BE2C (cell line): ENCODE measurements at regions not wholly inside any gene's neighbourhood (a gene's known extent, or its start where the extent isn't known, plus 50 kb on each side); places are given as distances from the start of the nearest gene placed in this dataset.

Source experiments
- DNase-seq: peaks from one replicate; pipeline ENCODE4 v3.0.0-alpha.2; 2020
- H3K27me3 ChIP-seq: fragments of 250-450 bp; sonication (Bioruptor Pico); 2 replicates; pipeline ENCODE4 v1.5.1; 2020; ENCODE audit warnings: mild to moderate bottlenecking
- H3K36me3 ChIP-seq: fragments of 250-450 bp; sonication (Bioruptor Pico); 2 replicates; pipeline ENCODE4 v1.5.1; 2020; ENCODE audit warnings: mild to moderate bottlenecking
- H3K4me1 ChIP-seq: fragments of 250-450 bp; sonication (Bioruptor Pico); 2 replicates; pipeline ENCODE4 v1.5.1; 2020
- H3K4me3 ChIP-seq: 2 replicates; pipeline ENCODE4 v1.5.1; 2011; ENCODE audit warnings: low read depth, low read length
- H3K9me3 ChIP-seq: fragments of 250-450 bp; sonication (Bioruptor Pico); 2 replicates; pipeline ENCODE4 v1.5.1; 2020
- TF ChIP-seq, protein P1 (sequence below): IDR thresholded peaks from 2 replicates; pipeline ENCODE4 v1.5.1; 2012; ENCODE audit warnings: mild to moderate bottlenecking, low read depth, low read length

- H3K36me3 ChIP-seq = no peaks in the 10 kb centered on the region
- H3K4me1 ChIP-seq = no peaks in the 10 kb centered on the region
- no peaks in the 10 kb centered on the region for H3K27me3 ChIP-seq
- TF ChIP-seq, protein P1, sequence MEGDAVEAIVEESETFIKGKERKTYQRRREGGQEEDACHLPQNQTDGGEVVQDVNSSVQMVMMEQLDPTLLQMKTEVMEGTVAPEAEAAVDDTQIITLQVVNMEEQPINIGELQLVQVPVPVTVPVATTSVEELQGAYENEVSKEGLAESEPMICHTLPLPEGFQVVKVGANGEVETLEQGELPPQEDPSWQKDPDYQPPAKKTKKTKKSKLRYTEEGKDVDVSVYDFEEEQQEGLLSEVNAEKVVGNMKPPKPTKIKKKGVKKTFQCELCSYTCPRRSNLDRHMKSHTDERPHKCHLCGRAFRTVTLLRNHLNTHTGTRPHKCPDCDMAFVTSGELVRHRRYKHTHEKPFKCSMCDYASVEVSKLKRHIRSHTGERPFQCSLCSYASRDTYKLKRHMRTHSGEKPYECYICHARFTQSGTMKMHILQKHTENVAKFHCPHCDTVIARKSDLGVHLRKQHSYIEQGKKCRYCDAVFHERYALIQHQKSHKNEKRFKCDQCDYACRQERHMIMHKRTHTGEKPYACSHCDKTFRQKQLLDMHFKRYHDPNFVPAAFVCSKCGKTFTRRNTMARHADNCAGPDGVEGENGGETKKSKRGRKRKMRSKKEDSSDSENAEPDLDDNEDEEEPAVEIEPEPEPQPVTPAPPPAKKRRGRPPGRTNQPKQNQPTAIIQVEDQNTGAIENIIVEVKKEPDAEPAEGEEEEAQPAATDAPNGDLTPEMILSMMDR = peak; percentile 94
- H3K9me3 ChIP-seq = no peaks in the 10 kb centered on the region
- H3K4me3 ChIP-seq = no peak overlapping the region
- DNase-seq = peak; percentile 50
These were observed 353.7 kb downstream of the SLCO4C1 start for GRCh38 chr5:101942321-101942882.

DNA sequence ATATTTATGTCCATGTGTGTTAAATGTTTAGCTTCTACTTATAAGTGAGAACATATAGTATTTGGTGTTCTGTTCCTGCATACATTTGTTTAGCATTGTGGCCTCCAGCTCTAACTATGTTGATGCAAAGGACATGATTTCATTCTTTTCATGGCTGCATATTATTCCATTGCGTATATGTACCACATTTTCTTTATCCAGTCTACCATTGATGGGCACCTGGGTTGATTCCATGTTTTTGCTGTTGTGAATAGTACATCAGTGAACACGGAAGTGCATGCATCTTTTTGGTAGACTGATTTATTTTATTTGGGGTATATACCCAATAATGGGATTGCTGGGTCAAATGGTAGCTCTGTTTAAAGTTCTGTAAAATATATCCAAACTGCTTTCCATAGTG lies 359.0 kb downstream of the SLCO4C1 start:
- no peak for DNase-seq
- Histone ChIP-seq H3K4me1 (no peaks in the 10 kb centered on the region), H3K4me3 (no peak overlapping the region), H3K36me3 (no peaks in the 10 kb centered on the region), H3K9me3 (no peaks in the 10 kb centered on the region), H3K27me3 (no peaks in the 10 kb centered on the region)
- TF ChIP-seq, protein P1 = no peak

DNA sequence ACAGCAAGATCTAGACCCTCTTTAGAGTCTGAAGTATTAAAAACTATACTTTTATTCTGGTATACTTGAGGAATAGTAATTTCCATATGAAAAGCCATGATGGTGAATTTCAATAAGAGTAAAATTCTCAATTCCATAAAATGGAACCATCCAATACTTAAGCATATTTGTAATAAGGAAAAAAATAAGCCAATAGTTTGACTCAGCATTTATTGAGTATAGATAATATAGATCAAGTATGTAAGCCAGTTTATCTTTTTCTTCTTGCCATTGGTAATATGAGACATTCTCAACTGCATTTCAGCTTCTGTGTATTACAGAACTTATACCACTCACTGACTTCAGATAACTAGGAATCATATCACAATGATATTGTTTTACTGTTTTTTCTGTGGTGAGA lies 361.0 kb downstream of the SLCO4C1 start:
- H3K27me3 ChIP-seq = no peaks in the 10 kb centered on the region
- H3K4me1 ChIP-seq = no peaks in the 10 kb centered on the region
- H3K36me3 ChIP-seq = no peaks in the 10 kb centered on the region
- no peak overlapping the region for H3K4me3 ChIP-seq
- TF ChIP-seq, protein P1 = no peak
- DNase-seq = no peak
- H3K9me3 ChIP-seq = no peaks in the 10 kb centered on the region

DNA sequence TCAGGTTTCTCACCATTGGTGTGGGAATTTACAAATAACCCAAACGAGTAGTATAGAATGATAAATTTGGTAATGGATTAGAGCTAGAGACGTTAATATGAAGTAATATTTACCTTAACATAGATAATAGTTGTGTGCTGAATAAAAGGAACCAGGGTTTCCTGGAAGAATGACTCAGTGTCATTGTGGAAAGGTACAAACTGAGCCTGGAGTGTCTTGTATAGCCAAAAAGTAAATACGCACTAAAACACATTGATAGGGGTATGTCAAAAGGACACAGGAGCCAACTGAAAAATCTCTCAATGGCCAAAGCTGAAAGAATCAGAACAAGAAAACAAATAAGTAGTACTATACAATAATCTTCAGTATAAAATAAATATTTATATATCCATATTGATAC lies 363.5 kb downstream of the SLCO4C1 start:
- H3K27me3 ChIP-seq = no peaks in the 10 kb centered on the region
- H3K9me3 ChIP-seq = no peaks in the 10 kb centered on the region
- H3K4me1 ChIP-seq = no peaks in the 10 kb centered on the region; the same call in 1 of the 2 replicates
- no peak overlapping the region for H3K4me3 ChIP-seq
- TF ChIP-seq, protein P1 = no peak
- no peaks in the 10 kb centered on the region for H3K36me3 ChIP-seq
- DNase-seq = no peak

DNA sequence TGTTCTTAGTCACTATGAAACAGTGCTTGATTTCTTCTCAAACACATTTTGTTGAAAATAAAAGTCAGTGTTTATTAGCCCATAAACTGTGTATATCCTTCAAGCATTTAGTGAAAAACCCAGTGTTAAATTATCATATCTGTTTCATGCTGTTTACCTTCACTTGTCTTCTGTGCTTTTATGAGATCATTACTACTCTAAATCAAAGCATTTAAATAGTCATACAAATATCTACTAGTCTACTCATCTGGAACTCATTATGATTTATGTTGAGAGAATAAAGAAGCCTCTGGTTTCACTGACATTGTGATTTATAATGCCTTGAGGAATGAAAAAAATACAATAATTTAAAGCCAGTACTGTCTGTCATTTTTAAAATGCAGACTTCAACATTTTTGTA lies 366.5 kb downstream of the SLCO4C1 start:
- no peak for DNase-seq

DNA sequence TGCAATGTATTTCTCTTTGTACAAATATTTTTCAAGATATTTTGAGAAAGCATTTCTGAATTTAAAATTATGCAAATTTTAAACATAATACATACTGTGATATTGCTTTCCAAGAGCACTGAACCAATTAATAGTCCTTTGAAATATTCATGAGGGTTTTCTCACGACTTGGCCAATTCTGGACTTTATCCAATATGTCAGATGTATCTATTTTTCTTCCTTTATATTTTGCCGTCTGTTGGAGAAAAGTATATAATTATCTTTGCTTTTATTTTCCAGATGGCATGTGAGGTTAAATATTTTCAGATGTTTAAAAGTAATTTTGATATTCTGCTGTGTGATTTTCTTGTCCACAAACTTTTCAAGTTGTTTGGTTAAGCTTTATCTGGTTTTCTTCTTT lies 378.9 kb downstream of the SLCO4C1 start:
- no peaks in the 10 kb centered on the region for H3K27me3 ChIP-seq
- H3K9me3 ChIP-seq = no peaks in the 10 kb centered on the region; the same call in 1 of the 2 replicates
- no peaks in the 10 kb centered on the region for H3K36me3 ChIP-seq
- H3K4me3 ChIP-seq = no peak overlapping the region
- no peaks in the 10 kb centered on the region for H3K4me1 ChIP-seq
- TF ChIP-seq, protein P1 = no peak
- no peak for DNase-seq

More for the DNA sequence above, 366.5 kb downstream of the SLCO4C1 start:
- Histone ChIP-seq H3K36me3 (no peaks in the 10 kb centered on the region), H3K4me1 (no peaks in the 10 kb centered on the region; the same call in 1 of the 2 replicates), H3K27me3 (no peaks in the 10 kb centered on the region), H3K9me3 (no peaks in the 10 kb centered on the region), H3K4me3 (no peak overlapping the region)
- TF ChIP-seq, protein P1 = no peak
